Ascending aorta (tissue), 2 donors: ENCODE measurements at regions not wholly inside any gene's neighbourhood (a gene's known extent, or its start where the extent isn't known, plus 50 kb on each side); places are given as distances from the start of the nearest gene placed in this dataset.

Experiments
- DNase-seq, 2 donors: peaks; one replicate each; pipeline ENCODE4 v3.0.0-alpha.2; 2019; ENCODE audit warnings: low spot score in 2 of 2
- H3K27ac ChIP-seq, 2 donors: fragments of 200-600 bp; sonication (generic); one replicate each; pipeline ENCODE4 v1.5.1; 2016 to 2017; ENCODE audit warnings: mild to moderate bottlenecking in 1 of 2
- H3K27me3 ChIP-seq: fragments of 200-600 bp; sonication (generic); one replicate; pipeline ENCODE4 v1.5.1; 2017
- H3K36me3 ChIP-seq, 2 donors: fragments of 200-600 bp; sonication (generic); one replicate each; pipeline ENCODE4 v1.5.1; 2016
- H3K4me1 ChIP-seq, 2 donors: fragments of 200-600 bp; sonication (generic); one replicate each; pipeline ENCODE4 v1.5.1; 2016 to 2017; ENCODE audit warnings: mild to moderate bottlenecking in 1 of 2
- H3K4me3 ChIP-seq, 2 donors: fragments of 200-600 bp; sonication (generic); one replicate each; pipeline ENCODE4 v1.5.1; 2016 to 2017; ENCODE audit warnings: mild to moderate bottlenecking in 1 of 2
- H3K9me3 ChIP-seq, 2 donors: fragments of 200-600 bp; sonication (generic); one replicate each; pipeline ENCODE4 v1.5.1; 2016
- CTCF ChIP-seq, 3 experiments: fragments of 200-600 bp in 2 of 3; fragments of 450-650 bp in 1 of 3; sonication (generic) in 2 of 3; IDR thresholded peaks; one replicate each; pipeline ENCODE4 v1.5.1; 2016 to 2019; ENCODE audit warnings: antibody characterized with exemption in 3 of 3, mild to moderate bottlenecking in 1 of 3, moderate library complexity in 1 of 3
- intact Hi-C: fragments of 100-400 bp; cut with DNase I; formaldehyde crosslinking; loops from one replicate; pipeline ENCODE4 v1.15.1; 2023

- H3K4me3 ChIP-seq: no peak overlapping the region
- intact Hi-C loops: no loop called here
- no peaks in the 10 kb centered on the region for H3K4me1 ChIP-seq
- no peak for DNase-seq
- H3K36me3 ChIP-seq: no peaks in the 10 kb centered on the region
- H3K27ac ChIP-seq: no peak overlapping the region
- no peaks in the 10 kb centered on the region for H3K27me3 ChIP-seq
- H3K9me3 ChIP-seq: no peaks in the 10 kb centered on the region
- no peak for TF ChIP-seq CTCF (IDR thresholded peaks at IDR 0.05)
Measured at GRCh38 chrX:121823406-121823805, 776.0 kb downstream of the GLUD2 start.

- Histone ChIP-seq H3K4me3 (no peak overlapping the region), H3K36me3 (no peaks in the 10 kb centered on the region), H3K27ac (no peak overlapping the region), H3K27me3 (no peaks in the 10 kb centered on the region), H3K9me3 (no peaks in the 10 kb centered on the region), H3K4me1 (no peaks in the 10 kb centered on the region)
- no peak for TF ChIP-seq CTCF (IDR thresholded peaks at IDR 0.05)
- DNase-seq: no peak
- intact Hi-C loops: no loop called here
Measured at GRCh38 chrX:121831601-121832000, 784.2 kb downstream of the GLUD2 start.

GRCh38 chrX:121832446-121832845 lies 785.0 kb downstream of the GLUD2 start:
- no peak for DNase-seq
- no peaks in the 10 kb centered on the region for H3K36me3 ChIP-seq
- H3K4me1 ChIP-seq: no peaks in the 10 kb centered on the region
- no peaks in the 10 kb centered on the region for H3K9me3 ChIP-seq
- no peaks in the 10 kb centered on the region for H3K27me3 ChIP-seq
- TF ChIP-seq CTCF (IDR thresholded peaks at IDR 0.05): no peak
- intact Hi-C loops: no loop called here
- no peak overlapping the region for H3K27ac ChIP-seq
- no peak overlapping the region for H3K4me3 ChIP-seq

- Histone ChIP-seq H3K27me3 (no peaks in the 10 kb centered on the region), H3K4me1 (no peaks in the 10 kb centered on the region), H3K36me3 (no peaks in the 10 kb centered on the region), H3K4me3 (no peak overlapping the region), H3K9me3 (no peaks in the 10 kb centered on the region), H3K27ac (no peak overlapping the region)
- no peak for TF ChIP-seq CTCF (IDR thresholded peaks at IDR 0.05)
- intact Hi-C loops: no loop called here
- DNase-seq: no peak
Measured at GRCh38 chrX:121836000-121836399, 788.6 kb downstream of the GLUD2 start.

- DNase-seq: no peak
- no peaks in the 10 kb centered on the region for H3K36me3 ChIP-seq
- H3K4me1 ChIP-seq: no peaks in the 10 kb centered on the region
- H3K4me3 ChIP-seq: no peak overlapping the region
- intact Hi-C loops: no loop called here
- H3K27me3 ChIP-seq: no peaks in the 10 kb centered on the region
- H3K9me3 ChIP-seq: no peaks in the 10 kb centered on the region
- TF ChIP-seq CTCF (IDR thresholded peaks at IDR 0.05): no peak
- H3K27ac ChIP-seq: no peak overlapping the region
Measured at GRCh38 chrX:121851033-121851432, 803.6 kb downstream of the GLUD2 start.
